HG02938 (cell line): ENCODE measurements at regions not wholly inside any gene's neighbourhood (a gene's known extent, or its start where the extent isn't known, plus 50 kb on each side); places are given as distances from the start of the nearest gene placed in this dataset.

Source experiments
- ATAC-seq: cut with Tn5 transposase; IDR thresholded peaks from one replicate; pipeline ENCODE4 v1.9.1; 2021; ENCODE audit warnings: mild to moderate bottlenecking, moderate library complexity; ENCODE audit not compliant: unreplicated experiment

- no peak for ATAC-seq
Observed at GRCh38 chr3:106789276-106789675, 588.0 kb upstream of the CCDC54 start.

GRCh38 chr3:106792716-106793115 is 584.5 kb upstream of the CCDC54 start:
- no peak for ATAC-seq

GRCh38 chr3:106794442-106794841 is 582.8 kb upstream of the CCDC54 start:
- ATAC-seq: no peak

GRCh38 chr3:106795553-106795952 is 581.7 kb upstream of the CCDC54 start:
- no peak for ATAC-seq

GRCh38 chr3:106797461-106797860 is 579.8 kb upstream of the CCDC54 start:
- ATAC-seq: no peak

GRCh38 chr3:106805625-106806024 is 571.6 kb upstream of the CCDC54 start:
- no peak for ATAC-seq

- ATAC-seq: no peak
Observed at GRCh38 chr3:106806964-106807363, 570.3 kb upstream of the CCDC54 start.

GRCh38 chr3:106809041-106809440 is 568.2 kb upstream of the CCDC54 start:
- ATAC-seq: no peak

GRCh38 chr3:106809623-106810299 is 567.5 kb upstream of the CCDC54 start:
- no peak for ATAC-seq

GRCh38 chr3:106810300-106810875 is 566.9 kb upstream of the CCDC54 start:
- ATAC-seq: no peak

GRCh38 chr3:106811376-106811775 is 565.9 kb upstream of the CCDC54 start:
- ATAC-seq: no peak

- no peak for ATAC-seq
Observed at GRCh38 chr3:106813742-106814141, 563.5 kb upstream of the CCDC54 start.

GRCh38 chr3:106814231-106814630 is 563.0 kb upstream of the CCDC54 start:
- no peak for ATAC-seq

- no peak for ATAC-seq
Observed at GRCh38 chr3:106816838-106817237, 560.4 kb upstream of the CCDC54 start.

GRCh38 chr3:106817706-106818105 is 559.5 kb upstream of the CCDC54 start:
- no peak for ATAC-seq

GRCh38 chr3:106819440-106819839 is 557.8 kb upstream of the CCDC54 start:
- ATAC-seq: no peak

GRCh38 chr3:106820726-106821362 is 556.4 kb upstream of the CCDC54 start:
- no peak for ATAC-seq

- no peak for ATAC-seq
Observed at GRCh38 chr3:106821801-106822200, 555.4 kb upstream of the CCDC54 start.

- ATAC-seq: no peak
Observed at GRCh38 chr3:106822204-106822603, 555.0 kb upstream of the CCDC54 start.

- ATAC-seq: no peak
Observed at GRCh38 chr3:106823701-106824100, 553.5 kb upstream of the CCDC54 start.

GRCh38 chr3:106824856-106825255 is 552.4 kb upstream of the CCDC54 start:
- ATAC-seq: no peak

GRCh38 chr3:106825962-106826605 is 551.2 kb upstream of the CCDC54 start:
- no peak for ATAC-seq
